ENCODE measurements at regions not wholly inside any gene's neighbourhood (a gene's known extent, or its start where the extent isn't known, plus 50 kb on each side); places are given as distances from the start of the nearest gene placed in this dataset.
"Not testable (repeated sequence)": the region's sequence is repeated elsewhere in the genome, so short reads cannot be mapped to it uniquely, and the experiment has no call there.

DNA sequence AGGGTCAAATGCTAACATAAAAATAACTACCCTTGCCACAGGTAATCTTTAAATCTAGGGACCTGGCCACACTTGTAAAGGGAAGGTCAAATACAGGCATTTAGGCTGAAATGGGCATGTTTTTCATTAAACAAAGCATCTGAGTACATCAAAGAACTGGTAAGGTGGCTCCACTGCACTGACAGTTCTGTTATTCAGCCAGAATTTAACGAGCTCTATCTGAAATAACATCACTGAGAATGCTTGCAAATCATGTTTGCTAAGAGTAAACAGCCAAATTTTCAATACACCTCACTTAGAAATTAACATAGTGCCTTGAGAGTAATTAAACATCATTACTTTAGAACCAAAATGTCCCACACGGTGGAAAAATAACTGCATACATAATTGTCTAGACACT is 118.9 kb downstream of the MTHFS start:
- no peaks in the 10 kb centered on the region for H3K36me3 Mint-ChIP-seq (ENCODE audit: low read depth)
- no peak overlapping the region for H3K4me3 Mint-ChIP-seq
- H3K27ac Mint-ChIP-seq, result no peak overlapping the region
- H3K4me1 Mint-ChIP-seq, result no peaks in the 10 kb centered on the region
- peaks cover 5% of the 10 kb centered on the region for H3K27me3 Mint-ChIP-seq (ENCODE audit: low read depth, poor library complexity)
- DNase-seq, result no peak
- TF ChIP-seq CTCF (IDR thresholded peaks at IDR 0.05), result no peak
- H3K9me3 Mint-ChIP-seq, result peaks cover 20% of the 10 kb centered on the region

DNA sequence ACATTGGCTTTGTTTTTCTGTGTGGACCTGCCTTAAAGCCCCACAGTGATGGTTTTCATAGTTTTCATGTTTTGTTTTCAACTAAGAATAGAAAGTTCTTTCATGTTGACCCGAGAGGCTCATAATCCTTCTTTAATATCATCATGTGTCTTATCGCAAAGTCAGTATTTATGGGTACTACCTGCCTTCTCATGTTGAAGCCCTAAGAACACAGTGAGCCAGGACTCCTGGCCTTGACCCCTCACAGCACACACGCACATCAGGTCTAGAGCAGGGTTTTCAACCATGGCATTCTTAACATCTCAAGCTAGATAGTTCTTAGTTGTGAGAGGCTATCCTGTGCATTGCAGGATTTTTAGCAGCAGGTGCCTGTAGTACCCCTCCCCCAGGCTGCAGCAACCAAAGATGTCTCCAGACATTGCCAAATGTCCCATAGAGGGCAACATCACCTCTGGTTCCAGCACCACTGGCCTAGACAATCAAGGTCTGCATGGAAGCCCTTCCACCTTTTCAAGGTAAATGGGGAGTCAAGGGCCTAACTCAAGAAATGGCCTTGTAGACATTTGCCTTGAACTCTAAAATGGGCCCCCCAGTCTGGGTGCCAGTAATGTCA is 118.3 kb downstream of the MTHFS start:
- H3K9me3 Mint-ChIP-seq, result peaks cover 25% of the 10 kb centered on the region
- DNase-seq, result no peak
- no peak overlapping the region for H3K27ac Mint-ChIP-seq
- H3K4me1 Mint-ChIP-seq, result no peaks in the 10 kb centered on the region
- TF ChIP-seq CTCF (IDR thresholded peaks at IDR 0.05), result no peak
- no peak overlapping the region for H3K4me3 Mint-ChIP-seq
- peaks cover 5% of the 10 kb centered on the region for H3K27me3 Mint-ChIP-seq (ENCODE audit: low read depth, poor library complexity)
- H3K36me3 Mint-ChIP-seq (ENCODE audit: low read depth), result no peaks in the 10 kb centered on the region

- no peaks in the 10 kb centered on the region for H3K4me1 Mint-ChIP-seq
- H3K36me3 Mint-ChIP-seq (ENCODE audit: low read depth), result no peaks in the 10 kb centered on the region
- DNase-seq, result no peak
- no peak overlapping the region for H3K27ac Mint-ChIP-seq
- H3K9me3 Mint-ChIP-seq, result peaks cover 29% of the 10 kb centered on the region
- peaks cover 5% of the 10 kb centered on the region for H3K27me3 Mint-ChIP-seq (ENCODE audit: low read depth, poor library complexity)
- H3K4me3 Mint-ChIP-seq, result no peak overlapping the region
- no peak for TF ChIP-seq CTCF (IDR thresholded peaks at IDR 0.05)
These were observed 117.1 kb downstream of the MTHFS start for GRCh38 chr15:79779746-79780145.

GRCh38 chr15:79782307-79782706 is 114.5 kb downstream of the MTHFS start:
- H3K36me3 Mint-ChIP-seq (ENCODE audit: low read depth); H3K27ac Mint-ChIP-seq; DNase-seq; H3K4me3 Mint-ChIP-seq; H3K27me3 Mint-ChIP-seq (ENCODE audit: low read depth, poor library complexity); H3K4me1 Mint-ChIP-seq: not testable (repeated sequence)
- peaks cover 34% of the 10 kb centered on the region for H3K9me3 Mint-ChIP-seq

All from nephron progenitor cell (in vitro differentiated cells).